Retinal pigment epithelial cell (primary cell): ENCODE measurements at regions not wholly inside any gene's neighbourhood (a gene's known extent, or its start where the extent isn't known, plus 50 kb on each side); places are given as distances from the start of the nearest gene placed in this dataset.

Experiments used
- DNase-seq: peaks from one replicate; pipeline ENCODE4 v3.0.0-alpha.2; 2010; ENCODE audit warnings: low read depth
- H3K4me3 ChIP-seq: 2 replicates; pipeline ENCODE4 v1.5.1; 2011; ENCODE audit warnings: mild to moderate bottlenecking, low read length, control low read depth, moderate library complexity
- CTCF ChIP-seq: conservative IDR thresholded peaks from 2 replicates; pipeline ENCODE4 v1.5.1; 2011; ENCODE audit warnings: low read depth, low read length, control low read depth, inconsistent platforms

GRCh38 chr10:3872712-3873329, 87.8 kb upstream of the KLF6 start:
- TF ChIP-seq CTCF = no peak
- no peak overlapping the region for H3K4me3 ChIP-seq
- no peak for DNase-seq

GRCh38 chr10:3871424-3871996, 86.5 kb upstream of the KLF6 start:
- H3K4me3 ChIP-seq = no peak overlapping the region
- DNase-seq = no peak
- TF ChIP-seq CTCF = no peak

- no peak overlapping the region for H3K4me3 ChIP-seq
- no peak for DNase-seq
- TF ChIP-seq CTCF = no peak
Observed at GRCh38 chr10:3869036-3869435, 84.0 kb upstream of the KLF6 start.

- TF ChIP-seq CTCF = no peak
- no peak for DNase-seq
Observed at GRCh38 chr10:3868271-3868664, 83.3 kb upstream of the KLF6 start.

GRCh38 chr10:3867454-3868270, 82.7 kb upstream of the KLF6 start:
- TF ChIP-seq CTCF = no peak
- no peak for DNase-seq

More at GRCh38 chr10:3868271-3868664, 83.3 kb upstream of the KLF6 start:
- no peak overlapping the region for H3K4me3 ChIP-seq

GRCh38 chr10:3866332-3866731, 81.3 kb upstream of the KLF6 start:
- H3K4me3 ChIP-seq = no peak overlapping the region
- no peak for TF ChIP-seq CTCF
- DNase-seq = no peak

More at GRCh38 chr10:3867454-3868270, 82.7 kb upstream of the KLF6 start:
- H3K4me3 ChIP-seq = no peak overlapping the region
